Heart left ventricle (tissue), 16 donors: ENCODE measurements at regions not wholly inside any gene's neighbourhood (a gene's known extent, or its start where the extent isn't known, plus 50 kb on each side); places are given as distances from the start of the nearest gene placed in this dataset.

Source experiments
- ATAC-seq, 4 donors: fragments of 200-7000 bp; cut with Tn5 transposase; one replicate each; pipeline ENCODE4 v1.9.1; 2020 to 2022; ENCODE audit warnings: moderate library complexity in 4 of 4, mild to moderate bottlenecking in 3 of 4, moderate number of reproducible peaks in 1 of 4
- DNase-seq, 5 donors: peaks; one replicate each; pipeline ENCODE4 v3.0.0-alpha.2; 2020
- H3K27ac ChIP-seq, 12 donors: fragments of 200-600 bp; sonication (generic) in 4 of 12; one replicate each; pipeline versions ENCODE4 v1.5.0 to v1.8.0; 2016 to 2022; ENCODE audit warnings: mild to moderate bottlenecking in 2 of 12
- H3K27me3 ChIP-seq, 9 donors: fragments of 200-600 bp; sonication (generic) in 2 of 9; one replicate each; pipeline versions ENCODE4 v1.5.1 to v1.8.0; 2016 to 2022; ENCODE audit warnings: mild to moderate bottlenecking in 3 of 9
- H3K36me3 ChIP-seq, 9 donors: fragments of 200-600 bp; sonication (generic) in 2 of 9; one replicate each; pipeline versions ENCODE4 v1.5.0 to v1.8.0; 2018 to 2022; ENCODE audit warnings: mild to moderate bottlenecking in 2 of 9
- H3K4me1 ChIP-seq, 12 donors: fragments of 200-600 bp; sonication (generic) in 4 of 12; one replicate each; pipeline versions ENCODE4 v1.5.0 to v1.8.0; 2016 to 2022; ENCODE audit warnings: mild to moderate bottlenecking in 3 of 12
- H3K4me3 ChIP-seq, 12 donors: fragments of 200-600 bp; sonication (generic) in 4 of 12; one replicate each; pipeline versions ENCODE4 v1.5.0 to v1.8.0; 2017 to 2022; ENCODE audit warnings: mild to moderate bottlenecking in 9 of 12, moderate library complexity in 4 of 12
- H3K9me3 ChIP-seq, 12 donors: fragments of 200-600 bp; sonication (generic) in 4 of 12; one replicate each; pipeline versions ENCODE4 v1.5.0 to v1.8.0; 2016 to 2022; ENCODE audit warnings: mild to moderate bottlenecking in 1 of 12
- CTCF ChIP-seq, 12 donors: fragments of 200-600 bp; sonication (generic) in 4 of 12; IDR thresholded peaks; one replicate each; pipeline versions ENCODE4 v1.5.0 to v1.8.0; 2018 to 2022; ENCODE audit warnings: antibody characterized with exemption in 12 of 12, mild to moderate bottlenecking in 5 of 12
- POLR2A ChIP-seq, 2 donors: fragments of 450-650 bp; IDR thresholded peaks; one replicate each; pipeline ENCODE4 v1.6.1; 2017; ENCODE audit warnings: antibody characterized with exemption in 2 of 2, mild to moderate bottlenecking in 2 of 2, moderate library complexity in 2 of 2
- WGBS, 4 donors: extraction: QIAGEN DNeasy Blood & Tissue Kit in 2 of 4; methylation state at CpG; one replicate each; pipeline versions ENCODE4 v1.1.5 to v1.1.7; 2013 to 2018; 5-methylcytosine and 5-hydroxymethylcytosine counted together
- intact Hi-C, 10 donors: fragments of 100-400 bp; cut with DNase I; formaldehyde crosslinking; loops; one replicate each; pipeline versions ENCODE4 v1.11.1 to v1.14.2; 2022
- donor health status: ischemic (EF 13 %, LVEDD 7.1; RV severe dilation, severe dysfunction).
- donor health status: healthy with polysubstance abuse.
- donor health status: DM: no; HTN: yes; CAD: no.
- donor health status: DM: no; HTN: no; CAD: no.
- donor health status: ischemic (EF 25% LVEDD 6.9; RV normal size, moderate dysfunction).
- donor health status: ischemic (EF 25% LVEDD 5.7; RV mildly dilated, moderate dysfunction).
- donor health status: healthy.
- donor health status: DM: yes; HTN: yes; CAD: no.
- donor health status: ischemic (EF 35%, LVEDD 5.7; RV mildly dilated, moderate dysfunction).
- donor health status: nonischemic (EF 11% LVEDD 7.7; RV severe dilation, severe dysfunction).
- donor health status: DM: yes; HTN: yes; CAD: no.
- donor health status: PGD.
- donor health status: ischemic (EF 29% LVEDD 5.4; RV normal size, mild dysfunction).
- donor health status: nonischemic (EF 23%, LVEDD 6.1; RV moderate dilation, normal function).

GRCh38 chr1:29812408-29813135 lies 576.2 kb downstream of the PTPRU start:
- intact Hi-C loops = no loop called here
- WGBS, 4 donors = 43 to 54% (median 47%) methylated on average over 10 of the region's 10 CpGs
- H3K27ac ChIP-seq = peak overlapping the region in 1 of 12 donors; percentile 32
- H3K9me3 ChIP-seq = no peaks in the 10 kb centered on the region
- H3K27me3 ChIP-seq = no peaks in the 10 kb centered on the region
- H3K4me3 ChIP-seq = no peak overlapping the region
- peak in 1 of 4 donors; percentile 45 for ATAC-seq
- H3K4me1 ChIP-seq = peaks cover 0 to 16% (median 0%) of the 10 kb centered on the region in 12 donors
- no peak for DNase-seq
- TF ChIP-seq POLR2A (IDR thresholded peaks at IDR 0.05) (no peak), CTCF (IDR thresholded peaks at IDR 0.05) (no peak)
- no peaks in the 10 kb centered on the region for H3K36me3 ChIP-seq

DNA sequence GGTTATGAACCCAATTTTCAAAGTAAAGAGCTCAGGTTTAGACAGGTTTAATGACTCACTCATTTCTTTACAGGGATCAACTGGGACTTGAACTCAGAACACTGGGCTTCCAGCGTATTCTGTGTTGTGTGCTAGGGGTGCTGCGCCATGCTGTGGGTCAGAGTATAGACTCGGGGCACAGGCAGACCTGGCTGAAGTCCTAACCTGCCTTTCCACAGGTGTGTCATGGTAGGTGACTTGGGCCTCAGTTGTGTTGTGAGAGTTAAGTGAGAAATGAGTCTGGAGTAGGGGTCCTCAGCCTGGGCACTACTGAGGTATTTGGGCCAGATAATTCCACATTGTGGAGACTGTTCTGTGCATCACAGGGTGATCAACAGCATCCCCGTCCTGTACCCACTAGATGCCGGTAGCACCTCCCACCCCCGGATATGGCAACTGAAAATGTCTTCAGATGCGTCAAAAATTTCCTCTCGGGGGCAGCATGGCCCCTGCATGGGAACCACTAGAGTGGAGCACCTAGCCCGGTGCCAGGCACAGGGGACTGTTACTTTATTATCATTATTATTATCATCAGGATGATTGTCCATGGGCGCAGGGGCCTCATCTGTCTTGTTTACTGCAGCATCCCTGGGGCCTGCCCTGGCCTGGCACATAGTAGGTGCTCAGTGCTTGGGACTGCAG lies 575.5 kb downstream of the PTPRU start:
- H3K4me3 ChIP-seq = no peak overlapping the region
- no peaks in the 10 kb centered on the region for H3K27me3 ChIP-seq
- intact Hi-C loops = no loop called here
- no peaks in the 10 kb centered on the region for H3K9me3 ChIP-seq
- TF ChIP-seq CTCF (IDR thresholded peaks at IDR 0.05) (no peak), POLR2A (IDR thresholded peaks at IDR 0.05) (no peak)
- H3K4me1 ChIP-seq = peaks cover 0 to 16% (median 0%) of the 10 kb centered on the region in 12 donors
- WGBS, 4 donors = 89 to 92% (median 91%) methylated on average over 10 of the region's 10 CpGs
- DNase-seq (no peak), ATAC-seq (no peak)
- H3K27ac ChIP-seq = peak overlapping the region in 1 of 12 donors; percentile 32
- H3K36me3 ChIP-seq = no peaks in the 10 kb centered on the region

- Histone ChIP-seq H3K4me3 (no peak overlapping the region), H3K9me3 (no peaks in the 10 kb centered on the region), H3K36me3 (no peaks in the 10 kb centered on the region), H3K27me3 (no peaks in the 10 kb centered on the region), H3K4me1 (peaks cover 0 to 16% (median 0%) of the 10 kb centered on the region in 12 donors), H3K27ac (peak overlapping the region in 1 of 12 donors; percentile 15)
- ATAC-seq (peak in 3 of 4 donors; percentile 60 to 83 (median 69)), DNase-seq (peak in 2 of 5 donors; percentile 9 to 52)
- no peak for TF ChIP-seq POLR2A (IDR thresholded peaks at IDR 0.05)
- no peak for TF ChIP-seq CTCF (IDR thresholded peaks at IDR 0.05)
- intact Hi-C loops = no loop called here
- 40 to 48% (median 45%) methylated on average over 7 of the region's 7 CpGs for WGBS, 4 donors
These were observed 574.9 kb downstream of the PTPRU start for GRCh38 chr1:29811247-29811646.
